ENCODE measurements at regions not wholly inside any gene's neighbourhood (a gene's known extent, or its start where the extent isn't known, plus 50 kb on each side); places are given as distances from the start of the nearest gene placed in this dataset.

DNA sequence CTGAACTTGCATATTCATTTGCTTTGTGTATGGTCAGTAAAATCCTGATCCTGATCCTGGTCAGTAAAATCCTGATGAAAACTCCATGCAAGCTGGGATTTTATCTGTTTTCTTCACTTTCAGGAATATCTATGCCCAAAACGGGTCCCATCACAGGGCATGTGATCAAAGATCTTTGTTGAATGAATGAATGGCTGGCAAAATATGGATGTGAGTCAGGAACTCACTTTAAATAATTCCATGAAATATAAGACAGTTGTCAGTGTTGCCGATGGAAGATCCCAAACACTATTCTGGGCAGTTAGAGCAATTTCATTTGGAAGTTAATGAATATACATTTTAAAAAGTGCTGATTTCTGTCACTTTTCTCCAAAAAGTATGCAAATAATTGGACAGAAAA lies 598.4 kb downstream of the GBA3 start:
- Histone ChIP-seq H3K9me2 (ENCODE audit: insufficient read depth, low read length) (no peaks in the 10 kb centered on the region), H3K79me2 (replicated peaks; ENCODE audit: insufficient read depth, low read length) (no peaks in the 10 kb centered on the region), H4K20me1 (ENCODE audit: insufficient read depth) (no peaks in the 10 kb centered on the region), H3K9me3 (ENCODE audit: low read length) (no peaks in the 10 kb centered on the region), H3K27me3 (ENCODE audit: insufficient read depth, low read depth, low read length) (no peaks in the 10 kb centered on the region), H3K4me3 (ENCODE audit: low read length) (no peak overlapping the region), H2AFZ (ENCODE audit: low read depth, low read length) (no peak overlapping the region), H3K4me2 (ENCODE audit: low read length) (no peak overlapping the region), H3K36me3 (ENCODE audit: insufficient read depth, low read length) (no peaks in the 10 kb centered on the region), H3K27ac (ENCODE audit: low read length) (no peak overlapping the region), H3F3A (ENCODE audit: insufficient read depth, low read length, poor library complexity, severe bottlenecking) (no peaks in the 10 kb centered on the region), H3K9ac (ENCODE audit: low read length) (no peak overlapping the region)
- TF ChIP-seq RAD21 (conservative IDR thresholded peaks at IDR 0.05) (no peak), EZH2 (IDR thresholded peaks at IDR 0.05; ENCODE audit: borderline replicate concordance, insufficient read depth, low read length, poor library complexity, severe bottlenecking) (no peak), MXI1 (conservative IDR thresholded peaks at IDR 0.05; ENCODE audit: poor library complexity, severe bottlenecking) (no peak), SMC3 (conservative IDR thresholded peaks at IDR 0.05; ENCODE audit: poor library complexity) (no peak), TAF1 (IDR thresholded peaks at IDR 0.05; ENCODE audit: low read depth) (no peak)
- TF ChIP-seq, protein P1, sequence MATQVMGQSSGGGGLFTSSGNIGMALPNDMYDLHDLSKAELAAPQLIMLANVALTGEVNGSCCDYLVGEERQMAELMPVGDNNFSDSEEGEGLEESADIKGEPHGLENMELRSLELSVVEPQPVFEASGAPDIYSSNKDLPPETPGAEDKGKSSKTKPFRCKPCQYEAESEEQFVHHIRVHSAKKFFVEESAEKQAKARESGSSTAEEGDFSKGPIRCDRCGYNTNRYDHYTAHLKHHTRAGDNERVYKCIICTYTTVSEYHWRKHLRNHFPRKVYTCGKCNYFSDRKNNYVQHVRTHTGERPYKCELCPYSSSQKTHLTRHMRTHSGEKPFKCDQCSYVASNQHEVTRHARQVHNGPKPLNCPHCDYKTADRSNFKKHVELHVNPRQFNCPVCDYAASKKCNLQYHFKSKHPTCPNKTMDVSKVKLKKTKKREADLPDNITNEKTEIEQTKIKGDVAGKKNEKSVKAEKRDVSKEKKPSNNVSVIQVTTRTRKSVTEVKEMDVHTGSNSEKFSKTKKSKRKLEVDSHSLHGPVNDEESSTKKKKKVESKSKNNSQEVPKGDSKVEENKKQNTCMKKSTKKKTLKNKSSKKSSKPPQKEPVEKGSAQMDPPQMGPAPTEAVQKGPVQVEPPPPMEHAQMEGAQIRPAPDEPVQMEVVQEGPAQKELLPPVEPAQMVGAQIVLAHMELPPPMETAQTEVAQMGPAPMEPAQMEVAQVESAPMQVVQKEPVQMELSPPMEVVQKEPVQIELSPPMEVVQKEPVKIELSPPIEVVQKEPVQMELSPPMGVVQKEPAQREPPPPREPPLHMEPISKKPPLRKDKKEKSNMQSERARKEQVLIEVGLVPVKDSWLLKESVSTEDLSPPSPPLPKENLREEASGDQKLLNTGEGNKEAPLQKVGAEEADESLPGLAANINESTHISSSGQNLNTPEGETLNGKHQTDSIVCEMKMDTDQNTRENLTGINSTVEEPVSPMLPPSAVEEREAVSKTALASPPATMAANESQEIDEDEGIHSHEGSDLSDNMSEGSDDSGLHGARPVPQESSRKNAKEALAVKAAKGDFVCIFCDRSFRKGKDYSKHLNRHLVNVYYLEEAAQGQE (IDR thresholded peaks at IDR 0.05; ENCODE audit: borderline replicate concordance): no peak

DNA sequence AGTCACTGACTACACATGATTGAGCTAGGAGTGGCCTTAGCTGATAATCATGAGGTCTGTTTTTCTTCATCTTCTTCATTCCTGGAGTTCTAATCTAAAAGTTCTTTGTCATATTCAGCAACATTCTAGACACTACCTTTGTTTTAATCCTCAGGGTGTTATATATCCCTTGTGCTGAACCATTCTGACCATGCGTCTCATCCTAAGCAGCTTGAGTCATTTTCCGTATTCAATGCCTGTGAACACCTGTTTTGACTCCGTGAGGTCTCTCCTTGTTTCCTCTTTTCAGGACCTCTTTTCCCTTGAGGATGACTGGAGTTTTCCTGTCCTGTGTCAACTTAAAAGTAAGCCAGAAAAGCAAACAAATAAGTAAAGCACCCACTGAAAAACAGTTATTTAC lies 597.9 kb downstream of the GBA3 start:
- Histone ChIP-seq H4K20me1 (ENCODE audit: insufficient read depth) (no peaks in the 10 kb centered on the region), H3K9me3 (ENCODE audit: low read length) (no peaks in the 10 kb centered on the region), H3K4me3 (ENCODE audit: low read length) (no peak overlapping the region), H3K27ac (ENCODE audit: low read length) (no peak overlapping the region), H3K27me3 (ENCODE audit: insufficient read depth, low read depth, low read length) (no peaks in the 10 kb centered on the region), H3K9ac (ENCODE audit: low read length) (no peak overlapping the region), H3F3A (ENCODE audit: insufficient read depth, low read length, poor library complexity, severe bottlenecking) (no peaks in the 10 kb centered on the region), H2AFZ (ENCODE audit: low read depth, low read length) (no peak overlapping the region), H3K4me2 (ENCODE audit: low read length) (no peak overlapping the region), H3K9me2 (ENCODE audit: insufficient read depth, low read length) (no peaks in the 10 kb centered on the region), H3K79me2 (replicated peaks; ENCODE audit: insufficient read depth, low read length) (no peaks in the 10 kb centered on the region), H3K36me3 (ENCODE audit: insufficient read depth, low read length) (no peaks in the 10 kb centered on the region)
- TF ChIP-seq EZH2 (IDR thresholded peaks at IDR 0.05; ENCODE audit: borderline replicate concordance, insufficient read depth, low read length, poor library complexity, severe bottlenecking) (no peak), SMC3 (conservative IDR thresholded peaks at IDR 0.05; ENCODE audit: poor library complexity) (no peak), TAF1 (IDR thresholded peaks at IDR 0.05; ENCODE audit: low read depth) (no peak), POLR2AphosphoS5 (IDR thresholded peaks at IDR 0.05) (no peak), RAD21 (conservative IDR thresholded peaks at IDR 0.05) (no peak), MXI1 (conservative IDR thresholded peaks at IDR 0.05; ENCODE audit: poor library complexity, severe bottlenecking) (no peak), EP300 (conservative IDR thresholded peaks at IDR 0.05; ENCODE audit: poor library complexity, severe bottlenecking) (no peak)
- TF ChIP-seq, protein P2, sequence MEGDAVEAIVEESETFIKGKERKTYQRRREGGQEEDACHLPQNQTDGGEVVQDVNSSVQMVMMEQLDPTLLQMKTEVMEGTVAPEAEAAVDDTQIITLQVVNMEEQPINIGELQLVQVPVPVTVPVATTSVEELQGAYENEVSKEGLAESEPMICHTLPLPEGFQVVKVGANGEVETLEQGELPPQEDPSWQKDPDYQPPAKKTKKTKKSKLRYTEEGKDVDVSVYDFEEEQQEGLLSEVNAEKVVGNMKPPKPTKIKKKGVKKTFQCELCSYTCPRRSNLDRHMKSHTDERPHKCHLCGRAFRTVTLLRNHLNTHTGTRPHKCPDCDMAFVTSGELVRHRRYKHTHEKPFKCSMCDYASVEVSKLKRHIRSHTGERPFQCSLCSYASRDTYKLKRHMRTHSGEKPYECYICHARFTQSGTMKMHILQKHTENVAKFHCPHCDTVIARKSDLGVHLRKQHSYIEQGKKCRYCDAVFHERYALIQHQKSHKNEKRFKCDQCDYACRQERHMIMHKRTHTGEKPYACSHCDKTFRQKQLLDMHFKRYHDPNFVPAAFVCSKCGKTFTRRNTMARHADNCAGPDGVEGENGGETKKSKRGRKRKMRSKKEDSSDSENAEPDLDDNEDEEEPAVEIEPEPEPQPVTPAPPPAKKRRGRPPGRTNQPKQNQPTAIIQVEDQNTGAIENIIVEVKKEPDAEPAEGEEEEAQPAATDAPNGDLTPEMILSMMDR (IDR thresholded peaks at IDR 0.05; ENCODE audit: poor library complexity, severe bottlenecking): no peak
- TF ChIP-seq, protein P1 (IDR thresholded peaks at IDR 0.05; ENCODE audit: borderline replicate concordance): no peak

All from neural cell (in vitro differentiated cells).